ENCODE measurements at regions not wholly inside any gene's neighbourhood (a gene's known extent, or its start where the extent isn't known, plus 50 kb on each side); places are given as distances from the start of the nearest gene placed in this dataset.

- TF ChIP-seq CTCF (IDR thresholded peaks at IDR 0.05) (no peak), POLR2A (IDR thresholded peaks at IDR 0.05) (no peak)
Observed at GRCh38 chr6:8674126-8674525, 238.8 kb upstream of the SLC35B3 start.
